Vagina (tissue), 2 donors: ENCODE measurements at regions not wholly inside any gene's neighbourhood (a gene's known extent, or its start where the extent isn't known, plus 50 kb on each side); places are given as distances from the start of the nearest gene placed in this dataset.

Experiments used
- DNase-seq, 2 donors: peaks; one replicate each; pipeline ENCODE4 v3.0.0-alpha.2; 2017; ENCODE audit errors: extremely low spot score in 2 of 2
- H3K27ac ChIP-seq: fragments of 200-600 bp; sonication (generic); one replicate; pipeline ENCODE4 v1.5.1; 2019
- H3K27me3 ChIP-seq: fragments of 200-600 bp; sonication (generic); one replicate; pipeline ENCODE4 v1.5.1; 2019
- H3K36me3 ChIP-seq, 2 donors: fragments of 200-600 bp; sonication (generic); one replicate each; pipeline ENCODE4 v1.5.1; 2017 to 2019
- H3K4me1 ChIP-seq: fragments of 200-600 bp; sonication (generic); one replicate; pipeline ENCODE4 v1.5.1; 2019
- H3K4me3 ChIP-seq, 2 donors: fragments of 200-600 bp; sonication (generic); 1 replicate in 1 of 2; 2 replicates in 1 of 2; pipeline ENCODE4 v1.5.1; 2016 to 2019
- H3K9me3 ChIP-seq: fragments of 200-600 bp; sonication (generic); one replicate; pipeline ENCODE4 v1.5.1; 2019
- POLR2A ChIP-seq, 2 donors: fragments of 450-650 bp; IDR thresholded peaks; one replicate each; pipeline ENCODE4 v1.6.1; 2017; ENCODE audit warnings: antibody characterized with exemption in 2 of 2, mild to moderate bottlenecking in 2 of 2, moderate library complexity in 2 of 2
- POLR2AphosphoS5 ChIP-seq, 2 donors: sonication (generic); formaldehyde crosslinking; IDR thresholded peaks; one replicate each; pipeline ENCODE4 v1.9.0; 2017; ENCODE audit warnings: antibody characterized with exemption in 2 of 2, mild to moderate bottlenecking in 2 of 2, low read depth in 1 of 2; ENCODE audit not compliant: insufficient read depth in 1 of 2
- intact Hi-C: fragments of 100-400 bp; cut with DNase I; formaldehyde crosslinking; loops from one replicate; pipeline ENCODE4 v1.15.1; 2023
- TF ChIP-seq, protein P1 (sequence below), 3 experiments: fragments of 450-650 bp in 2 of 3; fragments of 200-600 bp in 1 of 3; sonication (generic) in 1 of 3; IDR thresholded peaks; one replicate each; pipeline ENCODE4 v1.5.1; 2017 to 2019; ENCODE audit warnings: antibody characterized with exemption in 3 of 3, mild to moderate bottlenecking in 2 of 3, moderate library complexity in 2 of 3

DNA sequence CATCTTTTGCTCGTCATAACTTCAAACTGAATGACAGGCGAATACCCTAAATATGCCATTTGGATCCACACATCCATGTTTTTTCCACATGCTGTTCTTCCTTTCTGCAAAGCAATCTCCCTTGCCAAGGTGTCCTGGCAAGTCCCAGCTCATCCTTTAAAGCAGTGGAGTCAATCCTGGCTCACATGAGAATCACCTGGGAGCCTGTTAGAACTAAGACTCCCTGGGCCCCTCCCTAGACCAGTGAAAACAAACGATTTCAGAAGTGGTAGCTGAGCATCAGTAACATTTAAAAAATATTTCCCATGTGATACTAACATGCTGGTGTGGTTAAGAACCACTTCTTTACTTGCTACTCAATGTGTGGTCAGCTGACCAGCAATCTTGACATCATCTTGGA, 50.6 kb upstream of the PARD3B start:
- DNase-seq: no peak
- Histone ChIP-seq H3K27ac (no peak overlapping the region), H3K4me1 (no peaks in the 10 kb centered on the region), H3K4me3 (no peak overlapping the region), H3K36me3 (no peaks in the 10 kb centered on the region), H3K9me3 (no peaks in the 10 kb centered on the region), H3K27me3 (no peaks in the 10 kb centered on the region)
- intact Hi-C loops: no loop called here
- TF ChIP-seq, protein P1, sequence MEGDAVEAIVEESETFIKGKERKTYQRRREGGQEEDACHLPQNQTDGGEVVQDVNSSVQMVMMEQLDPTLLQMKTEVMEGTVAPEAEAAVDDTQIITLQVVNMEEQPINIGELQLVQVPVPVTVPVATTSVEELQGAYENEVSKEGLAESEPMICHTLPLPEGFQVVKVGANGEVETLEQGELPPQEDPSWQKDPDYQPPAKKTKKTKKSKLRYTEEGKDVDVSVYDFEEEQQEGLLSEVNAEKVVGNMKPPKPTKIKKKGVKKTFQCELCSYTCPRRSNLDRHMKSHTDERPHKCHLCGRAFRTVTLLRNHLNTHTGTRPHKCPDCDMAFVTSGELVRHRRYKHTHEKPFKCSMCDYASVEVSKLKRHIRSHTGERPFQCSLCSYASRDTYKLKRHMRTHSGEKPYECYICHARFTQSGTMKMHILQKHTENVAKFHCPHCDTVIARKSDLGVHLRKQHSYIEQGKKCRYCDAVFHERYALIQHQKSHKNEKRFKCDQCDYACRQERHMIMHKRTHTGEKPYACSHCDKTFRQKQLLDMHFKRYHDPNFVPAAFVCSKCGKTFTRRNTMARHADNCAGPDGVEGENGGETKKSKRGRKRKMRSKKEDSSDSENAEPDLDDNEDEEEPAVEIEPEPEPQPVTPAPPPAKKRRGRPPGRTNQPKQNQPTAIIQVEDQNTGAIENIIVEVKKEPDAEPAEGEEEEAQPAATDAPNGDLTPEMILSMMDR (IDR thresholded peaks at IDR 0.05): no peak
- no peak for TF ChIP-seq POLR2A (IDR thresholded peaks at IDR 0.05)
- no peak for TF ChIP-seq POLR2AphosphoS5 (IDR thresholded peaks at IDR 0.05; ENCODE audit: insufficient read depth in 1 of 2, low read depth in 1 of 2)

DNA sequence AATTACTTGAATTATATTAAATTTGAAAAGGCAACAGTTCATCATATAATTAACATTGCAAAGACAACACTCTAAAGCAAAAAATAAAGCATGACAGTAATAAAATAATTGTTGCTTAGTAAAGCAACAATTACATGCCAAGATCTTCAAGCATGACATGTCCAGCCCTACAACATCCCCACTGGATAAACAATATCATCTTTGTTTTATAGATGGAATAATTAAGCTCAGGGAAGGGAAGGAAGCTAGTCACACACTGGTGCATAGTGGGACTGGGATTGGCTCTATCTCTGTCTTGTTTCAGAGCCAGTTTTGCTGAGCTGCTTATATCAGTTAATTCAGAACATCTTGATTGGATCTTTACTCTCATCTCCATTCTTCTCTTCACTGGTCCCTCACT, 49.9 kb upstream of the PARD3B start:
- TF ChIP-seq POLR2A (IDR thresholded peaks at IDR 0.05): no peak
- TF ChIP-seq, protein P1 (IDR thresholded peaks at IDR 0.05): no peak
- no peak for TF ChIP-seq POLR2AphosphoS5 (IDR thresholded peaks at IDR 0.05; ENCODE audit: insufficient read depth in 1 of 2, low read depth in 1 of 2)
- DNase-seq: no peak
- intact Hi-C loops: no loop called here
- H3K4me1 ChIP-seq: no peaks in the 10 kb centered on the region
- no peaks in the 10 kb centered on the region for H3K9me3 ChIP-seq
- H3K36me3 ChIP-seq: no peaks in the 10 kb centered on the region
- H3K27ac ChIP-seq: no peak overlapping the region
- no peaks in the 10 kb centered on the region for H3K27me3 ChIP-seq
- no peak overlapping the region for H3K4me3 ChIP-seq
